Endodermal cell (in vitro differentiated cells): ENCODE measurements at regions not wholly inside any gene's neighbourhood (a gene's known extent, or its start where the extent isn't known, plus 50 kb on each side); places are given as distances from the start of the nearest gene placed in this dataset.

Experiments
- DNase-seq: peaks from one replicate; pipeline ENCODE4 v3.0.0-alpha.2; 2017
- H3K27ac ChIP-seq: 2 replicates; pipeline ENCODE4 v1.5.1; 2013; ENCODE audit warnings: mild to moderate bottlenecking, low read depth, low read length, moderate library complexity
- H3K27me3 ChIP-seq: 2 replicates; pipeline ENCODE4 v1.6.1; 2013; ENCODE audit warnings: mild to moderate bottlenecking, low read length, moderate library complexity; ENCODE audit not compliant: insufficient read depth, control insufficient read depth, poor library complexity, severe bottlenecking
- H3K36me3 ChIP-seq: 2 replicates; pipeline ENCODE4 v1.7.0; 2013; ENCODE audit warnings: mild to moderate bottlenecking, low read length, moderate library complexity; ENCODE audit not compliant: control insufficient read depth, insufficient read depth
- H3K4me1 ChIP-seq: one replicate; pipeline ENCODE4 v1.7.0; 2013; ENCODE audit warnings: low read length; ENCODE audit not compliant: control insufficient read depth, insufficient read depth
- H3K4me3 ChIP-seq: 2 replicates; pipeline ENCODE4 v1.5.1; 2013; ENCODE audit warnings: mild to moderate bottlenecking, low read length, moderate library complexity
- H3K9ac ChIP-seq: 2 replicates; pipeline ENCODE4 v1.6.1; 2013; ENCODE audit warnings: mild to moderate bottlenecking, low read length, moderate library complexity; ENCODE audit not compliant: poor library complexity, severe bottlenecking; ENCODE audit errors: extremely low read depth
- H3K9me3 ChIP-seq: 2 replicates; pipeline ENCODE4 v1.6.1; 2013; ENCODE audit warnings: mild to moderate bottlenecking, low read length, moderate library complexity; ENCODE audit not compliant: control insufficient read depth
- H3K27ac Mint-ChIP-seq: 2 replicates; pipeline ENCODE4 v1.8.0; 2020; ENCODE audit warnings: mixed read lengths
- H3K27me3 Mint-ChIP-seq: 2 replicates; pipeline ENCODE4 v1.8.0; 2021; ENCODE audit warnings: mild to moderate bottlenecking, mixed read lengths; ENCODE audit not compliant: insufficient read depth
- H3K36me3 Mint-ChIP-seq: 2 replicates; pipeline ENCODE4 v1.8.0; 2020; ENCODE audit warnings: low read depth, mixed read lengths
- H3K4me1 Mint-ChIP-seq: 2 replicates; pipeline ENCODE4 v1.8.0; 2020; ENCODE audit warnings: mixed read lengths
- H3K4me3 Mint-ChIP-seq: 2 replicates; pipeline ENCODE4 v1.8.0; 2020; ENCODE audit warnings: mild to moderate bottlenecking, moderate library complexity, mixed read lengths
- H3K9me3 Mint-ChIP-seq: 2 replicates; pipeline ENCODE4 v1.8.0; 2020; ENCODE audit warnings: mild to moderate bottlenecking, mixed read lengths
- CTCF ChIP-seq: fragments of 200-600 bp; sonication (generic); conservative IDR thresholded peaks from 2 replicates; pipeline ENCODE4 v1.5.0; 2021; ENCODE audit warnings: antibody characterized with exemption, mild to moderate bottlenecking
- WGBS, 2 experiments: methylation state at CpG; one replicate each; pipeline versions ENCODE4 v1.1.5 to v1.1.7; 2013; ENCODE audit warnings: missing lambda C conversion rate in 2 of 2, mixed read lengths in 1 of 2; ENCODE audit not compliant: insufficient coverage in 1 of 2, insufficient read length in 1 of 2; 5-methylcytosine and 5-hydroxymethylcytosine counted together

DNA sequence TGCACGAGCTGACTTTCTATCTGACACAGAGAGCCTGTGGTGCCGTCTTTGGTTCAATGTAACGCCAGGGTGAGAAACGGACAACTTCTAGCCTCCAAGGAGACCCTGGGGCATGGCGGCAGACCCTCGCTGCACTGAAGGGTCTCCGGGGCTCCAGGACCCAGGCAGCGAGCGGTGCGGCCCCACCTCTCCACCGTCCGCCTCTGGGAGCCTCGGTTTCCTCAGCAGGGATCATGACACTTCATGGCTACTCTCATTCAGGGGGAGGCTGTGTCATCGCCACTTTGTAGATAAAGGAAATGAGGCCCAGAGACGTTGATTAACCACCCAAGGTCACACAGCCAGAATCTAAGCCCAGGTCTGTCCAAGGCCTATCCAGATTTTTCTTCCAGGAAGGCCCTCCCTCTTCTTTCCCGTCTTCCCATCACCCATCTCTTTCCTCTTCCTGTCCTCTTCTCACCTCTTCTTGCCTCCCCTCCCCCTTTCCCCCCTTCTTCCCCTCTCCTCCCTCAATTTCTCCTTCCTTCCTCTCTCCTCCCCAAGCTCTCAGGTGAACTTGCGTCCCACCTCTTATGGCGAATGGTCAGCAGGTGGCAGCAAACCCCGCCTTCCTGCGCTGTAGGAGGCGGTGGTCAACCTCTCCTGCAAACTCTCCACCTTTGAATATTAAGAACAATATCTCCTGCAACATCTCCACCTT lies 69.3 kb upstream of the HMX1 start:
- no peaks in the 10 kb centered on the region for H3K4me1 ChIP-seq
- H3K36me3 ChIP-seq, result no peaks in the 10 kb centered on the region
- no peak overlapping the region for H3K27ac ChIP-seq
- Mint-ChIP-seq H3K36me3 (no peaks in the 10 kb centered on the region), H3K4me3 (no peak overlapping the region), H3K27ac (no peak overlapping the region), H3K27me3 (peaks cover 2% of the 10 kb centered on the region), H3K4me1 (no peaks in the 10 kb centered on the region), H3K9me3 (peaks cover 65% of the 10 kb centered on the region)
- H3K9ac ChIP-seq, result no peak overlapping the region
- WGBS, 2 experiments, result 63 to 75% methylated on average over 11 to 21 of the region's 21 CpGs
- peak; percentile 73 for DNase-seq
- H3K4me3 ChIP-seq, result no peak overlapping the region
- H3K9me3 ChIP-seq, result no peaks in the 10 kb centered on the region
- TF ChIP-seq CTCF, result peak; percentile 67
- no peaks in the 10 kb centered on the region for H3K27me3 ChIP-seq

DNA sequence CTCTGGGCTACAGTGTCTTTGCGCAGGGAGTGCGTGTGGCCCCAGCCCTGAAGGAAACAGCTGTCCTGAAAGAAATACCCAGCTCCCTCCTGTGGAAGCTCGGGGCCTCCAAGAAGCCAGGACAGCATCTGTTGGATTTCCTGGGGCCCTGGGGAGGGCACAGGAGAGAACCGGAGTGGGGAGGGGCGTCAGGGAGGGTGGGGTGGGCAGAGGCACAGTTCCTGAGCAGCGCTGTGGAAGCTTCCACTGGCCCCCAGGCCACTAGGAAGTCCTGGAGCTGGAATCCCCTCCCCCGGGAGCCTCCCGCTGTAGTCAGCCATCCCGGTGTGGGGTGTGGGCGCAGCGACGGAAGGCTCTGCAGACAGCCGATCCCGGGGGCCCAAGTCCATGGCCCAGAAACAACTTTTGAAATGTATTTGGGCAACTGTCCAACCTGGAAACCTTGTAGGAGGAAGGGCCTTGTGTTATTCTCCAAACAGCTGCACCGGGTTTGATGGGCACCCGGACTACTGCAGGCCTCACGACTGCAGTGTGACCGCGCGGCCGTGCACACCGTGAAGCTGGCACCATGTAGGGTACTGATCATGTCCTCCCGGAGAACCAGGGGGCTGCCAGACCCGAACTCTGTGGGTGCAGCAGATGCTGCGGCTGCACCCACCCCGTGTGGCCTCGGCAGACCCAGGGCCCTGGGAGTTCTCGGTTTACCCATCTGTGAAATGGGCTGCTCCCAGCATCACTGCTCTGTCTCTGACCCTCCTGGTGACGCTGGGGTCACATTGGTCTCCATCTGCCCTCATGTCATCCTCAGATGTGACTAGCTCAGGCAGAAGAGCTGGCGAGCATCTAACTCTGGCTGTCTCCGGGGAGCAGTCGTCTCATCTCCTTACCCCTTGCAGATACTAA lies 68.5 kb upstream of the HMX1 start:
- Histone ChIP-seq H3K27me3 (no peaks in the 10 kb centered on the region), H3K9me3 (peaks cover 7% of the 10 kb centered on the region), H3K9ac (no peak overlapping the region), H3K4me3 (no peak overlapping the region), H3K36me3 (no peaks in the 10 kb centered on the region), H3K4me1 (no peaks in the 10 kb centered on the region), H3K27ac (no peak overlapping the region)
- Mint-ChIP-seq H3K4me3 (no peak overlapping the region), H3K27ac (no peak overlapping the region), H3K36me3 (no peaks in the 10 kb centered on the region), H3K9me3 (peaks cover 70% of the 10 kb centered on the region), H3K27me3 (peaks cover 2% of the 10 kb centered on the region), H3K4me1 (no peaks in the 10 kb centered on the region)
- TF ChIP-seq CTCF, result no peak
- WGBS, 2 experiments, result 77 to 80% methylated on average over 22 to 32 of the region's 32 CpGs
- DNase-seq, result no peak

DNA sequence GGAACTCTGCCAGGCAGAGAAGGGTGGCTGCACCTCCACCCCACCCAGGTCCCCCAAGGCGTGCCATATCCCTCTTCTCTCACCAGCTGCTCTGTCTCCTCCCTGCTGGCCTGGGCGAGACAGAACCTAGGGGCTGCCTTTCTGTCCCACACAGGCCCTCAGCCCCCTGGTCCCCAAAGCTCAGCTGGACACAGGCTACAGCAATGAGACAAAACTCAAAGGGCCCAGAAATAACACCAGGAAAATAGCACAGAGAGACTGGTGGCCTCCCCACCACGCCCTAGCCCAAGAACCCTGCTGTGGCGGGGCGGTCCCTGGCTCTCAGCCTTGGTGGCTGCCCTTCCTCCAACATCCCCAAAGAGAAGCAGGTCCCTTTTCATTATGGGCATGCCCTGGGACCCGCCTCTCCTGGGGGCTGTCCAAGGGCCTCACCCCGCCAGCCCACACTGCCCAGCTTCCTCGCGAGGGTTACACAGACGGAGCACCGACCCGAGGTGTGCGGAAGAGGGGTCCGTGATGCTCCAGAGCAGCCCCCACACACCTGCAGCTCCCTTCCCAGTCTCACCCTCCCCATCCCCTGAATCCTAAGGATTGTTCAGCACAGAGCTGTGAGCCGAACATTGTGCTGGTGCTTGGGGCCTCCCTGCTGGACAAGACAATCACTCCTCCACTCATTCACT lies 67.7 kb upstream of the HMX1 start:
- H3K27ac Mint-ChIP-seq, result no peak overlapping the region
- peaks cover 2% of the 10 kb centered on the region for H3K27me3 Mint-ChIP-seq
- peaks cover 74% of the 10 kb centered on the region for H3K9me3 Mint-ChIP-seq
- no peak for DNase-seq
- H3K4me3 ChIP-seq, result no peak overlapping the region
- no peak overlapping the region for H3K4me3 Mint-ChIP-seq
- no peak overlapping the region for H3K9ac ChIP-seq
- no peaks in the 10 kb centered on the region for H3K4me1 Mint-ChIP-seq
- H3K4me1 ChIP-seq, result no peaks in the 10 kb centered on the region
- no peak for TF ChIP-seq CTCF
- no peaks in the 10 kb centered on the region for H3K36me3 ChIP-seq
- no peaks in the 10 kb centered on the region for H3K27me3 ChIP-seq
- no peaks in the 10 kb centered on the region for H3K36me3 Mint-ChIP-seq
- H3K27ac ChIP-seq, result no peak overlapping the region
- 69 to 71% methylated on average over 9 to 15 of the region's 15 CpGs for WGBS, 2 experiments
- H3K9me3 ChIP-seq, result peaks cover 8% of the 10 kb centered on the region
